GM19238 (cell line): ENCODE measurements at regions not wholly inside any gene's neighbourhood (a gene's known extent, or its start where the extent isn't known, plus 50 kb on each side); places are given as distances from the start of the nearest gene placed in this dataset.

Source experiments
- DNase-seq: peaks from one replicate; pipeline ENCODE4 v3.0.0; 2011; ENCODE audit warnings: low spot score; ENCODE audit not compliant: insufficient read length

DNA sequence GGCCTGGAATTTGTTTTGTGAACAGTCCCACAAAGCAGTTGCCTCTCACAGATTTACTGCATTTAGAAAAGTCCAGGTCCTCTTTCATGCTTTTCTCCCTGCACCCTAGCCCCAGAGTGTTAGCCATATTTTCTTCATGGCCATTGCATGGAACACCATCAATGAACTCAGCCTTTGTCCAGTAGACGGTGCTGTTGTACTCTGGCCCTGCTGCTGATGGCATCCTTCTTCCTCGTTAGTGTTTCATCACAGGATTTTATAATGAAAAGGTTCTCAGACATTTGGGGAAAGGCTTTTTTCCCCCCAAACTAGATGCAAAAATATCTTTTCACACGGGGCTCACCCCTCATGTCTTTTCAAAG is 93.0 kb upstream of the SLC25A13 start:
- DNase-seq = no peak

DNA sequence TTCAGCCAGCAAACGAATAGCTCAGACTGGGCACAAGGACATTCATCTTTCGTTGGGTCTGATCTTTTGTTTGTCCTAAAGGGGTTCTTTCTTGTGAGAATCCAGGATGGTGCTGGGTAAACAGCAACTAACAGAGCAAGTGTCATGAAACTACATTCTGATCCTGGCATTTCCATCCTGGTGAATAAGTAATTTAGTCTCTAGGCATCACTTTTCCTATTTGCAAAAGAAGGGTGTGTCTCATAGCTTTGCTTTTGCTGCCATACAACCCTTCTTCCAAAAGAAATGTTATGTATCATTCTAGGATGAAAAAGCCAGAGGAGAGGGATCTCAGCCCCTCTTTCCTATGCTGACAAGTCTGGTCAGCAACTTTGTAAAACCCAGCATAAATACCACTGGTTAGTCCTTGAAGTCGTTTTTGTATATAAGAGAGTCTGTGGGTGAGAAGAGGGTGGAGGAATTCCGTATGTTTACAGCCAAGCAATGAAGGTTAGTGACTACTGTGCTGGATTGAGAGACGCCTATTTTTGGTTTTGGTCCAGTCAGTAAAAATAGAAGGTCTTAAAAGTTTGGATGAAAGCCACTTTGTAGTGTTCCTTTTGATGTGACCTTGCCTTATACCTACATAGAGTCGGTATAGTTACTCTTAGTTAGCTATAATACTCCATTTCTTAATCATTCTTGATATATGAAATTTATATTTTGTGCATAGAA is 88.4 kb upstream of the SLC25A13 start:
- DNase-seq = no peak

DNA sequence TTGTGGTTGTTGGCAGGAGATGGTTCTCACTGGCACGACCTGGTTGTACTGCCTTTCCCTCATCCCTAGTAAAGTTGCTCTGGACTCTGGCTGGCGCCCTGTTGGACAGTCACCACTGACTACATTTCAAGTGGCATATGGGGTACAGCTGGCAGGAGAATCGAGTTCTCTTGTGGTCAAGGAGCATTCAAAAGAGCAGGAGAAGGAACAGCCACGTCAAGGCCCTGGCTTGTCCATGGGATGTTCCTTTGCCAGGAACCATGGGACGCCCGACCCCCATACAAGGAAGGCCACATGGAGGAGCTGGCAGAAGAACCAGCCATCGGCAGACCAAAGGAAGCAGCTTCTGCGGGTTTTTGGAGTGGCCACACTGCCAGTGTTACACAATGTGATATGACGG is 87.0 kb upstream of the SLC25A13 start:
- DNase-seq = no peak

DNA sequence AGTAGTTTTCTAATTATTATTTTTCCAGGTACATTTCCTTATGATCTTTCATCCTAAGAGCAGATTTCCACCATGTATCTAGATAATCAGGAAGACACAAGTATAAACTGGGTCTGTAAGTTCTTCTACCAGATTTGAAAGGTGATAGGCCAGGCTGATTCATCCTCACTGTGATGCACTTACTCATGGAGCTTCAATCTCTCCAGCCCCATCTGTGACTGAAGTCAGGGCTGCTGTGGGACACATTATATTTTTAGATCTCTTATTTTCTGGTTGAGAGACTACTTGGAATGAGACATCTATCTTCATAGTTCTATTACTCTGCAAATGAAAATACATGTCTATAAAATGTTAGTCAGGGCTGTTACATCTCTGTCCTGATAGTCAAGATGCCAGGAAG is 85.5 kb upstream of the SLC25A13 start:
- DNase-seq = no peak

DNA sequence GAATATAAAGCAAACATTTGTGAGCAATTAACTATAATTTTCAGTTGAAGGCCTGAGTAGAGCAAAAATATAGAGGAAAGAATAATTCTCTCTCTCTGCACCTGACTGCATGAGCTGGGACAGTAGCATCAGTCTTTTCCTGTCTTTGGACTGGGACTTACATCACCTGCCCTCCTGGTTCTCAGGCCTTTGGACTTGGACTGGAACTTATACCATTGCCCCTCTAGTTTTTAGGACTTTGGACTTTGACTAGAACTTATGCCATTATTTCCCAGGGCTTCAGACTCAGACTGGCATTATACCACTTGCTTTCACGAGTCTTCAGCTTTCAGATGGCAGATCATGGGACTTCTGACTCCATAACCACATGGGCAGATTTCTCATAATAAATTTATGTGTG is 81.0 kb upstream of the SLC25A13 start:
- DNase-seq = no peak

DNA sequence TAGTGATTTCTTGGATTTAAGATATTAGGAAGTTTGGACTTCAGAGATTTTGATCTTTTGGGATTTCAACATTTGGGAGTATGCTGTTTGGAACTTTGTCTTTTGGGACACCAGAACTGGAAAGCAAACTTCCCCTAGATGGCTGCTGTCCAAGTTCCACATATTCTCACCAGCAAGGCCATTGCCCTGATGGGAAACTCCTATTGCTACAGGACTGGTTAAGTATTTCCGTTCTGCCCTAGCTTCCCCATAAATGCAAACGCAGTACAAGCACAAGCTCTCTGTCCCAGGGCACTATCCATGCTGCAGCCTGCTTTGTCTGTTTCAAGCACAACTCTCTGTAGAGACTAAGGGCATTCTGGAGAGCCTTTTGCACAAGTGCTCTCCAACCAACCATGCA is 79.3 kb upstream of the SLC25A13 start:
- DNase-seq = no peak

DNA sequence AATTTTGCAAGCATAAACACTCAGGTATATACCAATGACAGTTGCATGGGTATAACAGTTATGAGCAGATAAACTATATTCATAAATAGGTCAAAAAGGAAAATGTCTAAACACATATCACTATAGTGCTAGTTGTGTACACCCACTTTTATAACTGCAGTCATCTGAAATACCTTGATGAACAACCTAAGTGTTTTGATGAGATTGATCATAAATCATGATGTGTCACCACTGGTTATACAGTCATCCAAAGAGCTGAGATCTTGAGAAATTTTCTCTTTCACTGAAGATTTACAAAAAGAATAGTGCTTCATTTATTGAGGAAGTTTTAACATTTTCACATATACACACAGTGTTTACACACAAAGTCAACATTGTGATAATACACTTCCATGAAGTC is 78.6 kb upstream of the SLC25A13 start:
- no peak for DNase-seq

DNA sequence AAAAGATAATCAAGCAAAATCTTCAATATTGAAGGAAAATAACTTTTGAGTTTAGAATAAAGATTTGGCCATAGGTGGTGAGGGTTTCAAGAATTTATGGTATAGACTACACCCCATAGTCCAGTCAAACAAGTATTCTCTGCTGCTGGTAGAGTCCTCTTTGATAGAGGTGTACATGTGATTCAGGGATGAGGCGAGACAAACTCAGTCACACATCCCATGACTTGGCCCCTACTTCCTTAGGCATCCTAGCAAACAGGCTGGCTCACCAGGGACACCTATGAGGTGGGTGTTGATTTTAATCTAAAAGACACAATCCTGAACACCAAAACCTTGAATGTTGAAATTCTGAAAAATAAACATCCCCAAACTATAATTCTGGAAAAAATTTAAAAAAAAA is 78.1 kb upstream of the SLC25A13 start:
- no peak for DNase-seq

DNA sequence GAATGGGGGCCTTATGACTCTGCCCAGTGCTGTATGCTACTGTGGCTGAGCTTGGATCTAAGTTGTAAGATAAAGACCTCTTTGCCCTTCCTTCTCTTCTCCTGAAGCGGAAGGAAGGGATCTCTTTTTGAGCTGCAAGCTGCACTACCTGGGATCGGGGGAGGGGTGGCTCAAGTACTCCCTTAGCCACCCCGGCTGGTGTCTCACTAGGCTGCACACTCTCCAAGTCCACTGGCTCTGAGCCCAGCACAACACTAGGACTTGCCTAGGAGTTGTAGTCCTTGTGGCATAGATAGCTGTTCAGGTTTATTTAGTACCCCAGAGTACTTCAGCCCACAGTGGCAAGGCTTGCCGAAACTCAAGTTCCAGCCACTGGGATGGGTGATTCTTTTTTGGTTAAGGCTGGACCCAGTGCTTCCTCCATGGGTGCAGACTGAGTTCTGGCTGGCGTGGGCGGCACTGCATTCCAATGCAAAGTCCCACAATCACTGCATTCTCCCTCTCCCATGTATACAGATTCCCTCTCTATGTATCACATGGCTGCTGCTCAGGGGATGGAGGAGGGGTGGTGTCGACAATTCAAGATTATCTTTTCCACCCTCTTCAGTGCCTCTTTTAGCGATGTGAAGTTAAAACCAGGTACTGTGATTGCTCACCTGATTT is 76.2 kb upstream of the SLC25A13 start:
- DNase-seq = no peak

DNA sequence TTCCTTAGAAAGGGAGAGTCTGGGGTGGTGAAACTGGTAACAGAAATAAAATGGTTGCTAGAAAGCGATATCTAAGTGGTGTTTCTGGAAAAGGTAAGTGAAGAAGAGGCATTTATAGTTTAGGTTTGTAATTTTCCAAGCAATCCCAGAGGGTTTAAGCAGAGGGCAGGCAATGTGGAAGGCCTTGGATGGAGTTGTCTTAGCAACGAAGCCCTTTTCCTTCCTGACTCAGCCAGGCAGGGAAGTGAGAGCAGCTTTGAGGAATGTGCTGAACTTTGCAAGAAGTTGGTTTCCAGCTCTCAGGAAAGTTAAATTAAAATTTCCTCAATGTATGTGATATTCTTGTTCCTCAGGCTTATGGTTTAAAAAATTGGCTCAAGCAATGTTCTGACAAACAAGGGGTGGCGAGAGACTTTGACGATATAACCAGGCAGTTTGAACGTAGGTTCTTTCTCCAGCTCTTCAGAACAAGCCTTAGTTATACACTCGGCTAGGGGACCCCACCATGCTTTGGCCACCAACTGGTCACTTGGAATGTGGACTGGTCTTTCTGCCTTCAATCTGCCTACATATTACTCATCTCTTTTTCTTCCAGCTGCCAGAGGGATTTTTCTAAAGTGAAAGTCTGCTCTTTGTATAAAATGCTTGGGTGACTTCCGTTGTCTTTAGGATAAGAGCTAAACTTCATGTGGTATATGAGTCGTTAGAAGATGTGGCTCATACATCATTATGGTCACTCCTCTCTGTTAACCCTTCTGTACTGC is 66.9 kb upstream of the SLC25A13 start:
- DNase-seq = no peak

DNA sequence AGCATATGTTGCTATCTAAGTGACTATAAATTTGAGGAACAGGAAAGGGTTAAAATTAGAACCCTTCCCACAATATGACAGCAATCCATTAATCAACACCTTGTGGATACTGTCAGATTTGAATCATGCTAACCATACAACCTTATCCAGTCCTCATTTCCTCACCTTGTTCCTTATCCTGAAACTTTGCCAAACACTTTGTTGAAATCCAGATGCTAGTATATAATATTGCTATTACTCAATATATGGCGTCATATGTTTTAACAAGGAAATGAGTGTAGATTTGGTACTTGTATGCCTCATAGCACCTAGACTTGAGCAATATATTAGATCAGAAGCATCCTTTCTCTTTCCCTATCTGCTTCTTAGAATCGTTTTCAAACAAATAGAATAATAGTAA is 66.3 kb upstream of the SLC25A13 start:
- no peak for DNase-seq

DNA sequence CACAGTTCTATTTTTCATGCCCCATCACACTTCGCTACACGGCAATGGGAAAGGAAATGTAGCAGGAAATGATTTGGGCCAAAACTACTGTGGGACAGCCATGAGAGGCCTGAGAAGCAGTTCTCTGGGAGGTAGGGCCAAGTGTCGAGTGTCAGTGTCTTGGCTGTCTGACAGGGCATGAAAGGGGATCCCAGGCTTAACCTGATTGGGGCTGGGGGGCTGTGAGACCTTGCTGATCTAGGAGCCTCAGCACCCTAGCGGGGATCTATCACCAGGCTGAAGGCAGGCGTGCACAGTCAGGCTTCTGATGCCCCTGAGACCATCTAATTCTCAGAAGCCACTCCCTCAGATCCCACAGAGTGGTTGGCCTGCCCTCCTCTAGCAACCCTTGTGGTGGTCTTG is 58.2 kb upstream of the SLC25A13 start:
- no peak for DNase-seq

DNA sequence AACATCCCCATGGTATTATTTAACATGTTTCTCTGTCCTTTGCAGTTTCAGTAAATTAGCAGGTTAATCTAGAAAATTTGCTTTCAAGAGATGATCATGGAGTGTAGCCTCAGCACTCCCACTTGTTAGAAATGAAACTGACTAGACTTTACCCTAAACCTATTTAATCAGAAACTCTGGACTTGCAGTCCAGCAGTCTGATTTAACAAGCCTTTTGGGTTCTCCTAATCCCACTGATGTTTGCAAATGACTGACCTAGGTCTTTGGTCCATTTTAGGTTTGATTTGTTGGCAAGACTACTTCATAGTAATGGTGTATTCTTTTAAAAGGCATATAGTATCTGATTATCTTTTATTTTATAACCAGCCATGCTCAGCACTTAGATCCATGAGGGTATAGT is 55.5 kb upstream of the SLC25A13 start:
- no peak for DNase-seq
